Umbilical cord (tissue), 1 donor: ENCODE measurements at regions not wholly inside any gene's neighbourhood (a gene's known extent, or its start where the extent isn't known, plus 50 kb on each side); places are given as distances from the start of the nearest gene placed in this dataset.
"Not testable (repeated sequence)": the region's sequence is repeated elsewhere in the genome, so short reads cannot be mapped to it uniquely, and the experiment has no call there.

Experiments used
- DNase-seq: peaks from one replicate; pipeline ENCODE4 v3.0.0-alpha.2; 2015; ENCODE audit warnings: low spot score

DNA sequence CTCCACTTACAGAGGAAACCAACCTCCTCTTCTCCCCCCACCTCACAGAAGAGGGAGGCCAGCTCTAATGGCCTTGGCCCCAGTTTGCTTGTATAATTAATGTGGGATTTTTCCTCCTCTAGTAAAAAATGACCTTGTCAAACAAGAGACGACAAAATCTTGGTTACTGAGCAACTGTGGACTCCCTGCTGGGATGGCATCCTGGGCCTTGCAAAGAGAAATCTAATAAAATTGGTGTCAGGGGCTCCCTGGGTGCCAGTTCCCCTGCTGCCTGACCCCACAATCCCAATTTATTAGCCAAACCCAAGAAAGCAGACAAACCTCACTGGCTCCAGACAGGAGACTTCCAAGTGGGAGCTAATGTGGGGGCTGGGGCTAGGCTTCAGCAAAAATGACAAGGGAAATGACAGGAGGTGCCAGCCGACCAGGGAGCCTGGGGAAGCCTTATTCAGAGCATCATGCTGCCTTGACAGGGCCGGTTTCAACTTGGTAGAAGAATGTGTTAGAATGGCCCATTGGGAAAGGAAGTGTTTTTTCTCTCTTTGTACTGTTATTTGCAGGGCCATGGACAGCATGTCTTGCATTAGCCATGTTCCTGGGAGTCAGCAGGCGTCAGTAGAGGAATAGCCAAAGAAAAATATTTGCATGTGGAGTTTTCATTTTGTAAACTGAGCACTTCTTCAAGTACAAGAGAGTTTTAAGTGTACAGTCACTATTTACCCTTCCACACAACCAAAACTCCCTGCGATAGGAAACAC is 816.9 kb downstream of the DHX35 start:
- DNase-seq, result no peak

DNA sequence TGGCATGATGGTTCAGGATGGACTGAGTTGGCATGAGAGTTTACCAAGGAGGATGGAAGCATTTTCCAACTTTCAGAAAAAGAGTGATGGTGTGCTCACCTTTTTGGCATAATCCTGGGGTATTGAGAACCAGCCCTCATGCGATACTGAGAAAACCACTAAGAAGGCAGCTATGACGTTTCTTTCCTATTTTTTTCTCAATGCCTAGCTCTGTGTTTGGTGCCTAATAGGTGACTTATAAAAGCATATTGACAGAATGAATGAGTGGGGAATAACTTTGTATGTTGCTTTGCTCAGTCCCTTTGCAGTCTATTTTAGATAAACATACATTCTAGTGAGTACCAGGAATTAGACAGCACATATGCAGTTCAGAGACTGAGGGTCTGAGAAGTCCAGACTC is 816.3 kb downstream of the DHX35 start:
- no peak for DNase-seq

DNA sequence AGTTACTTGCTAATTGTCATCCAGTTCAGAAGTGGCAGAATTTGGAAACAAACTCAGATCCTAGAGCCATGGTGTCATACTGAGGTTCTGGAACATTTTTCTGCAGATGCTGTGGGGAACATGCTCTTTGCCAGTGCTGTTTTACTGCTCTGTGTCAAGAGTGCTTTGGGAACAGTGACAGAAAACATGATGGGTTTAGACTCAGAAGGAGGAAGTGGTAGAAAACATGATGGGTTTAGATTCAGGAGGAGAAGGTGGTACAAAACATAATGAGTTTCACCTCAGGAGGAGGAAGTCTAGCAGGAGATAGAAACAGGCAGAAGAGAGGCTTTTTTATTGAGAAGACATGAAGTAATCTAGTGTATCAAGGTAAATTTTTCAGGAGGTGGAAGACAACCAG is 815.5 kb downstream of the DHX35 start:
- DNase-seq, result no peak

DNA sequence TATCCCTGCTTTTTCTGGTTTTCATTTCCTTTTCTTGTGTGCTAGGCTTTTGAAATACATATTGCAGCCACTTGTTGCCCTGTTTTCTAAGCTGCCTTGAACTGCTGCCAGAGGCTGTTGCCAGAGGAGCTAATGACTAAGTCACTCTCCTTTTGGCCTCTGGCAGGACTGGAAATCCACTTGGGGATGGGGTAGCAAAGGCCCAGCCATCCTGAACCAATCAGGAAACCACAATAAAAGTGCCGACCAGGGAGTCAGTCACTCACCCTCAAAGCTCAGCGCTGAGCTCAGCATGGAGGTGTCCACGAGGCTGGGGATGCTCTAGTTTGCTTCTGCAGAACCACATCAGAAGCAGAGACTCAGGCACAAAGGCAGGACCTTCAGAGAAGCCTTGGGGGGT is 813.0 kb downstream of the DHX35 start:
- peak; percentile 8 for DNase-seq

DNA sequence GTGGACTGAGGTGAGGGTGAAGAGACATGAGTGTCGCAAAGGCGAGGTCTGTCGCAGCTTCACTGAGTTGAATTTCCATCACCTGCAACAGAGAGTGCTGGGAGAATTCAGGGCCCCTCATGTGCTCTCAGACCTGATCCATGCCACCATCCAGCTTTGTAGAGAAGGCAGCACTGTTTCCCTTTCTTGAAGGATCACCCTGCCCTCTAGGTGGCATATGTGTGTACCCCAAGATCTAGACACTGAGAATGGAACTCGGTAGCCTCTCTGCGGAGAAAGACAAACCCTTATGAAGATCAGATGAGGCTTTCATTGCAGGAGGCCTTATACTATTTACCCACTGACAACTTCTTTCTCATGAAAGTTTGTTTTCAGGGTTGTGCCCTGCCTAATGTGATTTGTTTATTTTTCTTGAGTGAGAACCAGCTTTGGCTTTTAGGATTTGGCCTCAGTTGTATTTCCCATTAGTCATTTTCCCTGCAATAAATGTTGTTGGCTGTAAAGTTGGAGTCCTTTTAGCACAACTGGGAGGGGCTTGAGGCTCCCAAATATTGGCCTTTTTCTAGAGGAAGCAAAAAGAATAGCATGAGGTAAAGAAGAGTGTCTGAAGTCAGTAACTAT is 811.3 kb downstream of the DHX35 start:
- DNase-seq, result no peak

DNA sequence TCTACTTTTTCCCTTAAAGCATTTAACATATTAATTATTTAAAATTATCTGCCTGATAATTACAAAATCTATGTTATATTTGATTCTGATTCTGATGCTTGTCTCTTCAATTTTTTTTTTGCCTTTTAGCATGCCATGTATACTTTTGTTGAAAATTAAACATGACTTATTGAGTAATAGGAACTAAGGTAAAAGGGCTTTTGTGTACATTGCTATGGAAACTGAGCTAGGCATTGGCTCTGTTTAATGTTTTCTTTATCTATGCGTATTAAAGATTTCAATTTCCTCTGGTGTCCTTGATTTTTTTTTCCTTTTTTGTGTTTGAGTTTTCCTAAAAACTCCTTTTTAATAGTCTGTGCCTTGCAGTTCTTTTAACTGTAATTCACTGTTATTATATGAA is 805.2 kb downstream of the DHX35 start:
- DNase-seq, result no peak

DNA sequence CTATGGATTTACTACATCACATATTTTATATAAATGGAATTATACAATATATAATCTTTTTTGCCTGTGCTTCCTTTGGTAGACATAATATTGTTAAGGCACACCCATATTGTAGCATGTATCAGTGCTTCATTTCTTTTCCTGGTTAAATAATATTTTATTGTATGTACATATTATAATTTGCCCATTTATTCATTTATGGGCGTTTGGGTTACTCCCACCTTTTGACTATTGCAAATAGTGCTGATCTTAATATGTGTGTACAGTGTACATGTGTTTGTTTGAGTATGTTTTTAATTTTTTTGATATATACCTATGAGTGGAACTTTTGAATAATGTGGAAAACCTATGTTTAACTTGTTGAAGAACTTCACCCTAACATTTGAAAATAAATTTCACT is 804.2 kb downstream of the DHX35 start:
- no peak for DNase-seq

DNA sequence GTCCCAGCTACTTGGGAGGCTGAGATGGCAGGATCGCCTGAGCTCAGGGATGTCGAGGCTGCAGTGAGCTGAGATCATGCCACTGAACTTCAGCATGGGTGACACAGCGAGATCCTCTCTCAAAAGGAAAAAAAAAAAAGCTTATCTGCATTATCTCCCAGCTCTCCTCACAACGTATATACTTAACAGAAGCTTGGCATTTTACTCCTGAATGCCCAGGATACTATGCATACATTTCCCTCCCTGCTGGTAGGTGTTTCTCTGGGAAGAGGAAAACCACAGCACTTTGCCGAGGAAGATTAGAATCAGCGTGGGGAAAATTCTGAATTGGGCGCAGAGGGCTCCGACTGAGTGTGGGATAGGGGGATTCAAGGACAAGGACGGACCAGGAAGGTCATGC is 800.6 kb downstream of the DHX35 start:
- DNase-seq, result no peak

DNA sequence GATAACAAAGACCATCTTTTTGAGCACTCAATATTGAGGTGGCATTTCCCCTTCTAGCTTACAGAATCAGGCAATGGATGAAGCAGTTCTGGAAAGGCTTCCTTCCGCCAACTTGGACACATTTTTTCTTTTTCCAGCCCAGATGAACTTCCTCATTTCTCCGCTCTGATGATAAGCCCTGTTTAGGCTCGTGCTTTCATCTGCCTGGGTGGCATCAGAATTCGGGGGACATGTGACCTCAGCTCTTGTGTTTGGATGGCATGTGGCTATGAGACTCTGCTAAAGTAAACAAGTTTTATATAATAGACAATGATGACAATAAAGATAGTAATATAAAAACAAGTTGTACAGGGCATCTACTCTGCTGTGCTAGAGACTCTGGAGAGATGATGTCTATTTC is 796.7 kb downstream of the DHX35 start:
- peak; percentile 6 for DNase-seq

DNA sequence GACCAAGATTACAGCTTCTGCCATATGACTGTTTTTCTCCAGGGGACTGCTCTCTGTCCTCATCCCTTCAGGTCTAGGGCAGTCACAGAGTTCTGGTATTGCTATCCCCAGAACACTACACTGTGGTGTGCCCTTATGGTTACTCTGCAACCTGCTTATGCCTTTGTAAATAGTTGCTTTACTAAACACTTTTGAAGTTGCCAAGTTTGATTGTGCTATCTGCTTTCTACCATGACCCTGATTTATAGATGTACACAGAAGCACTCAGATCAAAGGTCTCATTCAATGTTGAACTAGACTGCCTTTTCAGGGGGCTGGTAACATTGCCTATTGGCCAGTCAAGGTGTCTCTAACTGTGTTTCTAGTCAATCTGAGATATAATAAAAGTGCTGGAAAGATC is 794.7 kb downstream of the DHX35 start:
- DNase-seq, result no peak

DNA sequence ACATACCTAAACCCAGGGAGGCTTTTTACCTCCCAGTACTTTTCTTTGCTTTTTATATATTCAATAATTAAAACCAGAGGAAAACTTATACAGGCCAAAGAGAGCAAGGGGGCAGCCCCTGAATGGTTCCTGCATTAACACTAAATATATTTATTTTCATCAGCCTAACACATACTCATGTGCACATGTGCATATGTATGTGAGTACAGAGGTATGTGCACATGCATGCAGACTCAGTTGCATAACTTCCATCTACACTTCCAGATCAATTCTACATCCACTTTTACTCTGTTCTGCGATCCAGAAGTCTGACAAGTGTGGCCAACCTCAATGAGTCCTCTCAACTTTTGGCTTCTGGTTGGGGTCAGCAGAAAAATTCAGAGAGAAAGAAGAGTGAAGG is 794.2 kb downstream of the DHX35 start:
- DNase-seq, result no peak

DNA sequence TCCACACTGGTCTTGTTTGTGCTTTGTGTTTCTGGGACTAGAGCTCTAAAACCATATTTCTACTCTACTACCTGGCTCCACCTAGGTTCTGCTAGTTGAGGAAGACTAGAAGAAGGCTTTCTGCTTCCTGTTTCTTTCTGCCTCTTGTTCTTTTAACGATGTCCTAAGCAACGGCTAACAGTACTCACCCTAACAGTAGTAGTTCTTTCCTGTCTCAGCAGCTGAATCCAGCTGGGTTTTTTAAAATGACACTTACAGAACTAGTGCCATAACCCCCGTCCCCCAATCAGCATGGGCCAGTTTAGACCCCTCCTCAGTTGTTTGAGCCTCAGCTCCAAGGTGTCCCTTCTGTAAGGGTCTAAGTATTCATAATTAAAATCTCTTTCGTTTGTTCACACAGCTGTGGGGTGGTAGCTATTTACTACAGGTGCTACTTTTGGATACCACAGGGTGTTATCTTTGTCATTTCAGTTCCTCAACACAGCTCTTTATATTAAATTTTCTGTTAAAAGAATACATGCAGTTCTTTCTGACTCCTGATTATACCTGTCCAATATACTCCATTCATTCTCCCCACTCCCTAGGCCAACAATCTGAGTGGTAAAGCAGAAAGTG is 790.2 kb downstream of the DHX35 start:
- DNase-seq, result no peak

DNA sequence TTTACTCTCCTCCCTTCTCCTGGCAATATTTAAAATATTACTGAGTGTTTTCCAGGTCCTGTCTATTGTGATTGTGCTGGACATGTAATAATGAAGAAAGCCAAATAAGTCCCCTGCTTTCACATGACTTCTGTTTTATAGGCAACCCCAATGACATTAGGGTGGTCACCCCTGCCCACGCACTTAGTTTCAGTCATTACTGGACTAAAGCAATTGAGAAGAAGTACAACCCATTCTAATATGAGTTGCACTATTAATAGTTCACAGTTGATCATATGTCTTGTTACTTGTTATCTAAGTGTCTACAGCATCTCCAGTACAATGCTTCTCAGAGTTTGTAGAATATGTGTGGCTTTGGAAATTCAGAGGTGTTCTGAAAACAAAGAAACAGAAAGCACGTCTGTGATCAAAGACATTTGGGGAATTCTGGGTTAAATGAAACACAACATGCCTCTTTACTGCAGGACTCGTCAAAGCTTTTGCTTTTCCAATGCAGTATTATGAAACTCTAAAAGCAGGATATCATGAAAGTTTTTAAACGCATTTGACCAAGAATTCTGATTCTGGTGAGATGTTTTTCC is 789.5 kb downstream of the DHX35 start:
- no peak for DNase-seq

DNA sequence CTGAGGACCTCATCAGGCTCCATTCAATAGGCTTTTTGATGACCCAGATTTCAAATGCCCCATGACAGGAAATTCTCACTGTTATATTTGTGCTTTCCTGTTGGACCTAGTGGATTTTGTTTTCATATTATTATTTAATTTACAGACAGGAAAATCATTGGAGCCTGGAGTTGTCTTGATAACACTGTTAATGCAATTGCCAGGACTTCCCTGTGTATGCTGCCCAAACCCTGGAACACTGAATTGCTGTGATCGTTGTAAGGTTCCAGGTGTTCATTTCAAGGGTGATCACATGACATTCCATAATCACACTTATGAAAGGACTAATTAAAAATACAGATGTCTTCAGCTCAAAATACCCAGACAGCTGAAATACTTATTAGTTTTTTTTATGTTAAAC is 783.2 kb downstream of the DHX35 start:
- no peak for DNase-seq

DNA sequence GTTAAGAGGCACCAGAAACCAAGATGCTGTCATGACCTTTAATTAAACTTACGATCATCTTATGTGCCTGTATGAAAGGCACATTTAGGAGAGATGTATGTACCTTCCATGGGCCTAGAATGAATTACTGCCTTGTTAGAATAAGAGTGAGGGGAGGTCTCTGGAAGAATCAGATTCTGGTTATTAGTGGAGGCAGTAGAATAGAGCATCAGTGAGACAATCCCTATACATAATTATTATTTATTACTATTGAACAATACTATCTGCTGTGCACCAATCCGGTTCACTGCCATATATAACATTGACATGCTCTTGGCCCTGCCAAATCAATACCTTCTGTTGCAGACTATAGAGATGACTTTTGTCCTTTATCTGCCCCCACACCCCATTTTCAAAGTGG is 776.5 kb downstream of the DHX35 start:
- no peak for DNase-seq

DNA sequence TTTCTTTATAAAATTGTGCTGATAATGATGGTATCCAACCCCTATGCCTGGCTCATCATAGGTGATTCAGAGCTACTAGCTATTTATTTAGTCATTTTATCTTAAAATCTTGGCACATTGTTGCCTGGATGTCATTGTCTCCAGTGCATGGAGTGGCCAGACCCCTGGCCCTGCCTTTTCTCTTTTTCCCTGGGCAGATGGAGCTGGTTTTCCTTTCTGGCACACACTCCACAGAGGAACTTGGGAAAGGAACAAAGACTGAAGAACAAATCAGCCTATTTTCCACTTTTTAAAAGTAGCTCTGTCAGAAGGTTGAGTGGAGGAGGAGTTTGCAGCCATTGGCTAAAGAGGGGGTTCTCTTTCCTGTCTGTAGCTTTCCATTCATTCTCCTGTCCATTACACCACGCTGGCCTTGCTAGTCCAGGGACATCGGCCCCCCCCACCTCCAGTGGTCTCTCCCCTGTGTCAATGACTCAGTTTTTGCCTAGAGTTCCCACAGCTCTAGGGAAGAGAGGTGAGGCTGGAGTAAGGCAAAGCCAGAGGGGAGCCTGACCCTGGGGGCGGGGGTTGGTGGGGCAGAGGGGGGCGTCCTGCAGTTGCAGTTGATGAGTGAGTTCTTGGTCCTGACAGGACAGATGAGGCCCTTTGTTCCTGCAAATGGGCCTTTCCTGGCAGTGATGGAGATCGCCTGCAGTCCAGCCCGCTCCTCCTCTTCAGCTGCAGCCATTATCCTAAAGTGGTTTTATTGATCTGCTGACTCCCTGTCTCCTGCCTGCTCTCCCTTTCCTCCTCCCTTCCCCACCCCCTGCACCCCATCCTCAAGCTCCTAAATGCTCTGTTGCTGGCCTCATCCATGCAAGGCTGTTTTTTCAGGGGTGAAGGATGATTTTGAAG is 774.5 kb downstream of the DHX35 start:
- no peak for DNase-seq

DNA sequence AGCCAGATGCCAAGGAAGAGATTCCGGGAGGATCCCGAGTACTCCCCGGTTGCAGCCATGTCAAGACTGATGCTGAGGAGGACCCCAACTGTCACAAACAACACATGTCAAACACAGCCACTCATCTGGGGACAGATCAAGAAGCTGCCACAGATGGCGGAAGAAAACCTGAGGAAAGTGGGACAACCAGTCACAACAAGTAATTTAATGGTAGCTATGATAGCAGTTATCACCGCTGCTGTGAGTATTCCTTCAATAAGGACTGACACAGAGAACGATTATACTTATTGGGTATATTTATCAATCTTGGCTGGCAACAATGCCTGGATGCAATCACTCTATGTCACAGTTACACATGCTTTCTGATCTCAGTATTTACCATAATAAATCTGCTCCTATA is 763.4 kb downstream of the DHX35 start:
- not testable (repeated sequence) for DNase-seq

DNA sequence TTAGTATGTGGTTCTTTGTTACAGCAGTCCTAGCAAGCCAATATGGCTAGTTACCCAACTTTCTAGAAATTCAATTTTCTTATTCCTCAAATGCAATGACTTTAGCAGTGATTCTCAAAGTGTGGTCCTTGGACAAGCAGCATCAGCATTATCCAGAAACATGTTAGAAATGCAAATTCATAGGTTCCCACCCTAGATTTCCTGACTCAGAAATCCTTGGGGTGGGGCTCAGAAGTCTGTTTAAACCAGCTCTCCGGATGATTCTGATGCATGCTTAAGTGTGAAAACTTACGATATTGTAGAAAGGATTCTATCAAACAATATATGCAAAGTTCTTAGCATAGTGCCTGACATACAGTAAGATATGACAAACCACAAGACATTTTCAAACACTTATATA is 757.1 kb downstream of the DHX35 start:
- DNase-seq, result no peak

DNA sequence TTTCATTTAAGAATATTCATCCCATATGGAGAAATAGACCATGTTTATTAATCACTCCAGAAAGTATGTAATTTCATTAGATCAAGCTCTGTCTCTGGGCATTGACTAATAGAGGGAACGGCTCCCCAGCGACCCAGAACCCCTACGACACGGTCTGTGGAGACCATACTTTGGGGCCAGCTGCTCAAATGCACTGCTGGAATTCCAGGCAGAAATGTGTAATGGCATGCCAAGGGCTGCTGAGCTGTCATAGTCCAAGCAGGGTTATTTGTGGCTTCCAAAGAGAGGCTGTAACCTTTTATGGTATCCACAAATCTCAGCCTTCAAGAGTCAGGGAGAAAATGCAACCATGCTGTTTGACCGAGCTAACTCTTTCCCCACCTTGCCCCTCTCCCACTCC is 755.8 kb downstream of the DHX35 start:
- DNase-seq, result no peak

DNA sequence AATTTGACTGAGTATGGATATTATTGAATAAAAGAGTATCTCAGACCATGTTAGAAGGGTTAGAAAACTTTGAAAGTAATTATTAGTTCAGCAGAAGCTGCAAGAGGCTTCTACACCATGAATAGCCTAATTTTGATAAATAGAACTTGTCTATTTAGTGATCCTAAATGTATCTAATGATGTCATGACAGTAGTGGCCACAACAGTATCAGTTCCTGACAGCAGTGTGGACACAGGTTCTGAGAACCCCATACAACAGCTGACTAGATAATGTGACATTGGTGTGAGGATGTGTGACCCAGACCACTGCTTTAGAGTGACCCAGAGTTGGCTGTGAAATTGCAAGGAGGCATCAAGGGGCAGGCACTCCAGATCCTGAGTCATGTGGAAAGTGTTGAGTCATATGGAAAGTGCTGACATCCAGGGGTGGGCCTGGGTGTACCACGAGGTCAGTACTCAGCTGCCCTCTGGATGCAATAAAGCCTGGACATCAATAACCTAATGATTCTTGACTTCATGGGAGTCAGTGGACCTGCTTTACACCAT is 754.7 kb downstream of the DHX35 start:
- no peak for DNase-seq

DNA sequence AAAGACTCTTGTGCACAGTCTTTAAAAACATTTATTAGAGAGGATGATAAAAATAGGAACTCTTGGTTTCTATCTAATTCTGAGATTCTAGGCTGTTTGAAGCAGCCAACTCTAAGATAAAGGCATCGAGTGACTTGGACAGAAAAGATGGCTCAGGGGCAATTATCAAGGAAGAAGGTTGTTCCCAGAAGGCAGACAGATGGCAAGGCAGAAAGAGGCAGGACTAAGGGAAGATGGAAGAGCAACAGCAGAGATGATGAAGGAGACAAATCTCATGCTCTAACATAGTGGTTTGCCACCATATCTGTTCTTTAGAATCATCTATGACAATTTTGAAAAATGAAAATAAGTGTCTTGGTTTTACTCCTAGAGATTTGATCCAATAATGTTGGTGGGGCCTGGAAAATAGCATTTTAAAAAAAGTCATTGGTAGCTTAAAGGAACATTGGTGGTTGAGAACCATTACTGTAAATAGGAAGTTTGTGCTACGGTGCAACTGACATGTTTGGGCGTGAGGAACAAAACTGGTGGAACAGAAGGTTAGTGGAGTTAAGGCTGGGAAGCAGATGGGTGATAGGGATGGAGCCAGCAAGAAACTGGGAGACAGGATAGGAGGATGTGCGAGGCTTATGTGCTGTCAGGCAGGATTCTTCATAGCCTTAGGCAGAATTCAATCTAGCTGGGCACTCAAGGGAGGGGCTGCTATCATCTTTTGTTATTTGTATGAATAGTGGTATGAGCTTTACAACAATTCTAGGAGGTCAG is 751.1 kb downstream of the DHX35 start:
- no peak for DNase-seq
